GM19239 (cell line): ENCODE measurements at regions not wholly inside any gene's neighbourhood (a gene's known extent, or its start where the extent isn't known, plus 50 kb on each side); places are given as distances from the start of the nearest gene placed in this dataset.
A peak's percentile ranks its signal among the peaks of the same experiment; 100 is the strongest.

ENCODE experiments used
- DNase-seq: peaks from one replicate; pipeline ENCODE4 v3.0.0; 2011; ENCODE audit warnings: low spot score; ENCODE audit not compliant: insufficient read length
- FAIRE-seq: peaks from 2 replicates; lab custom pipeline; 2011; peaks lifted over from hg19 to GRCh38; lab: Jason Lieb, UNC

- no peak for DNase-seq
These were observed 97.7 kb downstream of the CD47 start for GRCh38 chr3:107992976-107993684.

GRCh38 chr3:107990926-107991325, 99.9 kb downstream of the CD47 start:
- no peak for FAIRE-seq
- no peak for DNase-seq

More at GRCh38 chr3:107992976-107993684, 97.7 kb downstream of the CD47 start:
- no peak for FAIRE-seq

GRCh38 chr3:107990433-107990832, 100.4 kb downstream of the CD47 start:
- DNase-seq (no peak), FAIRE-seq (no peak)

- FAIRE-seq (no peak), DNase-seq (no peak)
These were observed 101.2 kb downstream of the CD47 start for GRCh38 chr3:107989661-107990060.

GRCh38 chr3:107988460-107989175, 102.2 kb downstream of the CD47 start:
- DNase-seq (no peak), FAIRE-seq (no peak)

- FAIRE-seq (no peak), DNase-seq (no peak)
These were observed 103.5 kb downstream of the CD47 start for GRCh38 chr3:107987036-107987939.

GRCh38 chr3:107986505-107986904, 104.3 kb downstream of the CD47 start:
- peak; percentile 11 for FAIRE-seq
- no peak for DNase-seq

GRCh38 chr3:107985496-107985895, 105.3 kb downstream of the CD47 start:
- FAIRE-seq (peak; percentile 78), DNase-seq (peak; percentile 43)

GRCh38 chr3:107983247-107983646, 107.6 kb downstream of the CD47 start:
- no peak for FAIRE-seq
- DNase-seq = no peak

GRCh38 chr3:107982165-107982564, 108.7 kb downstream of the CD47 start:
- no peak for FAIRE-seq
- DNase-seq = no peak

GRCh38 chr3:107981471-107982111, 109.2 kb downstream of the CD47 start:
- no peak for DNase-seq
- FAIRE-seq = no peak

GRCh38 chr3:107979538-107979937, 111.3 kb downstream of the CD47 start:
- no peak for DNase-seq
- FAIRE-seq = no peak

- DNase-seq (no peak), FAIRE-seq (no peak)
These were observed 112.4 kb downstream of the CD47 start for GRCh38 chr3:107978131-107979055.

GRCh38 chr3:107977221-107978130, 113.4 kb downstream of the CD47 start:
- no peak for FAIRE-seq
- no peak for DNase-seq

GRCh38 chr3:107976202-107976800, 114.5 kb downstream of the CD47 start:
- FAIRE-seq = no peak
- DNase-seq = no peak

GRCh38 chr3:107975529-107976201, 115.2 kb downstream of the CD47 start:
- no peak for FAIRE-seq
- DNase-seq = no peak

GRCh38 chr3:107973961-107974360, 116.9 kb downstream of the CD47 start:
- no peak for FAIRE-seq
- no peak for DNase-seq
